ENCODE measurements at regions not wholly inside any gene's neighbourhood (a gene's known extent, or its start where the extent isn't known, plus 50 kb on each side); places are given as distances from the start of the nearest gene placed in this dataset.

DNA sequence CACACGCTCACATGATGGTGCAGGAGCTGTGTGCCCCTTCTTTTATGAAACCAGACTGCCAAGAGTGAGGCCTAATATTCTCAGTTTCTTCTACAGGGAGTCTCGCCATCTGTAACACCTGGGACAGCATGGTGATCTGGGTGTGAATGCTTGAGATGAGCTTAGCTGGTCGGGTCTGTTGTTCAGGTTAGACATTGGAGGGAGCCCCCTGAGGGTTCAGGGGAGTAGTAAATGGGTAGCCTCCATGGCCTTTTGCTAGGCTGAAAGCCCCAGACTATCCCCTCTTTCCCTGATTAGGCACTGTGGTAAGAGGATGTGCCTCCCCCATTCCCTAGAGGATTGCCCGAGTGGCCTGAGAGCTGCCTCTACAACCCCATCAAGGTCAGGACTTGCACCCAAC lies 1916.1 kb downstream of the PCDH9 start:
- TF ChIP-seq, protein P1, sequence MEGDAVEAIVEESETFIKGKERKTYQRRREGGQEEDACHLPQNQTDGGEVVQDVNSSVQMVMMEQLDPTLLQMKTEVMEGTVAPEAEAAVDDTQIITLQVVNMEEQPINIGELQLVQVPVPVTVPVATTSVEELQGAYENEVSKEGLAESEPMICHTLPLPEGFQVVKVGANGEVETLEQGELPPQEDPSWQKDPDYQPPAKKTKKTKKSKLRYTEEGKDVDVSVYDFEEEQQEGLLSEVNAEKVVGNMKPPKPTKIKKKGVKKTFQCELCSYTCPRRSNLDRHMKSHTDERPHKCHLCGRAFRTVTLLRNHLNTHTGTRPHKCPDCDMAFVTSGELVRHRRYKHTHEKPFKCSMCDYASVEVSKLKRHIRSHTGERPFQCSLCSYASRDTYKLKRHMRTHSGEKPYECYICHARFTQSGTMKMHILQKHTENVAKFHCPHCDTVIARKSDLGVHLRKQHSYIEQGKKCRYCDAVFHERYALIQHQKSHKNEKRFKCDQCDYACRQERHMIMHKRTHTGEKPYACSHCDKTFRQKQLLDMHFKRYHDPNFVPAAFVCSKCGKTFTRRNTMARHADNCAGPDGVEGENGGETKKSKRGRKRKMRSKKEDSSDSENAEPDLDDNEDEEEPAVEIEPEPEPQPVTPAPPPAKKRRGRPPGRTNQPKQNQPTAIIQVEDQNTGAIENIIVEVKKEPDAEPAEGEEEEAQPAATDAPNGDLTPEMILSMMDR (IDR thresholded peaks at IDR 0.05; ENCODE audit: insufficient read depth, low read length, poor library complexity, severe bottlenecking) = no peak
- no peak for TF ChIP-seq EZH2phosphoT487 (conservative IDR thresholded peaks at IDR 0.05; ENCODE audit: low read length)

Measured in SU-DHL-6 (cell line).